Endothelial cell of umbilical vein (primary cell): ENCODE measurements at regions not wholly inside any gene's neighbourhood (a gene's known extent, or its start where the extent isn't known, plus 50 kb on each side); places are given as distances from the start of the nearest gene placed in this dataset.

Experiments
- BruUV-seq: library from RNA; stranded (reverse); fragments of 400-500 nt; replicated peaks from 2 replicates; lab custom pipeline; 2021; lab: Mats Ljungman, UMichigan
- CTCF ChIA-PET: fragments of 300-600, 350-600 bp; sonication (Branson Sonifier 250); formaldehyde crosslinking; loops from one replicate; lab custom pipeline; 2021; ENCODE audit warnings: antibody characterized with exemption, inconsistent platforms; lab: Charles Lee
- POLR2A ChIA-PET: fragments of 300-600, 350-600 bp; sonication (Branson Sonifier 250); formaldehyde crosslinking; loops from one replicate; lab custom pipeline; 2021; ENCODE audit warnings: antibody characterized with exemption, inconsistent platforms; lab: Charles Lee
- DNase-seq: peaks from one replicate; pipeline ENCODE4 v3.0.0-alpha.2; 2011; ENCODE audit warnings: low read depth, low spot score
- FAIRE-seq: peaks from 2 replicates; lab custom pipeline; 2011; peaks lifted over from hg19 to GRCh38; lab: Jason Lieb, UNC
- H2AFZ ChIP-seq: 2 replicates; pipeline ENCODE4 v1.6.0; 2012; ENCODE audit warnings: low read depth, low read length, control low read depth, inconsistent platforms
- H3K27ac ChIP-seq: 2 replicates; pipeline ENCODE4 v1.5.1; 2011; ENCODE audit warnings: low read depth, mild to moderate bottlenecking, control low read depth, low read length, moderate library complexity; ENCODE audit not compliant: insufficient read depth
- H3K27me3 ChIP-seq, 2 experiments: 2 replicates each; pipeline versions ENCODE4 v1.6.0 to v1.6.1; 2011; ENCODE audit warnings: low read length in 2 of 2, mixed read lengths in 1 of 2; ENCODE audit not compliant: control insufficient read depth in 2 of 2, insufficient read depth in 2 of 2
- H3K36me3 ChIP-seq, 2 experiments: 2 replicates in 1 of 2; 3 replicates in 1 of 2; pipeline ENCODE4 v1.5.1; 2011; ENCODE audit warnings: low read length in 2 of 2, mild to moderate bottlenecking in 1 of 2, moderate library complexity in 1 of 2; ENCODE audit not compliant: control insufficient read depth in 2 of 2, insufficient read depth in 2 of 2; ENCODE audit errors: extremely low read depth in 1 of 2
- H3K4me1 ChIP-seq: 3 replicates; pipeline ENCODE4 v1.5.1; 2011; ENCODE audit warnings: mild to moderate bottlenecking, low read length; ENCODE audit not compliant: control insufficient read depth, insufficient read depth; ENCODE audit errors: extremely low read depth
- H3K4me2 ChIP-seq: 2 replicates; pipeline ENCODE4 v1.6.1; 2011; ENCODE audit warnings: low read length, control low read depth, mixed read lengths; ENCODE audit not compliant: insufficient read depth
- H3K4me3 ChIP-seq, 3 experiments: fragments of 200-600 bp in 1 of 3; sonication (generic), shearing (Covaris generic) in 1 of 3; replicated peaks in 1 of 3; 2 replicates each; pipeline ENCODE4 v1.5.1; 2011 to 2016; ENCODE audit warnings: control low read depth in 3 of 3, low read length in 3 of 3, mild to moderate bottlenecking in 2 of 3, inconsistent platforms in 1 of 3, low read depth in 1 of 3, moderate library complexity in 1 of 3; ENCODE audit not compliant: insufficient read depth in 1 of 3
- H3K79me2 ChIP-seq: 2 replicates; pipeline ENCODE4 v1.6.0; 2012; ENCODE audit warnings: low read length, inconsistent platforms; ENCODE audit not compliant: control insufficient read depth, insufficient read depth
- H3K9ac ChIP-seq: replicated peaks from 2 replicates; pipeline ENCODE3; 2011; ENCODE audit warnings: low read length, control low read depth; ENCODE audit not compliant: insufficient read depth; ENCODE audit errors: extremely low read depth
- H3K9me1 ChIP-seq: replicated peaks from 3 replicates; pipeline ENCODE4 v1.6.0; 2011; ENCODE audit warnings: mild to moderate bottlenecking, low read length; ENCODE audit not compliant: control insufficient read depth, insufficient read depth; ENCODE audit errors: extremely low read depth
- H3K9me3 ChIP-seq: replicated peaks from 2 replicates; pipeline ENCODE4 v1.5.1; 2012; ENCODE audit warnings: low read length, inconsistent platforms; ENCODE audit not compliant: control insufficient read depth, insufficient read depth
- H4K20me1 ChIP-seq: replicated peaks from 2 replicates; pipeline ENCODE3; 2011; ENCODE audit warnings: mild to moderate bottlenecking, low read length; ENCODE audit not compliant: control insufficient read depth, insufficient read depth; ENCODE audit errors: extremely low read depth
- CTCF ChIP-seq, 2 donors: IDR thresholded peaks; 1 replicate in 1 of 2; 2 replicates in 1 of 2; pipeline ENCODE4 v1.5.1; 2011; ENCODE audit warnings: low read length in 2 of 2, mild to moderate bottlenecking in 2 of 2, moderate library complexity in 2 of 2, control low read depth in 1 of 2, inconsistent platforms in 1 of 2, low read depth in 1 of 2; ENCODE audit not compliant: insufficient read depth in 1 of 2; ENCODE audit errors: extremely low read depth in 1 of 2
- EZH2 ChIP-seq: IDR thresholded peaks from 2 replicates; pipeline ENCODE4 v1.6.1; 2012; ENCODE audit warnings: borderline replicate concordance, low read depth, mild to moderate bottlenecking, moderate library complexity, low read length, inconsistent platforms; ENCODE audit not compliant: severe bottlenecking
- FOS ChIP-seq: IDR thresholded peaks from 2 replicates; pipeline ENCODE4 v1.6.1; 2011; ENCODE audit warnings: mild to moderate bottlenecking, low read length, moderate library complexity, borderline replicate concordance; ENCODE audit not compliant: insufficient read depth
- GATA2 ChIP-seq: IDR thresholded peaks from 2 replicates; pipeline ENCODE4 v1.7.0; 2011; ENCODE audit warnings: low read depth, mild to moderate bottlenecking, moderate library complexity, mixed read lengths, low read length; ENCODE audit not compliant: insufficient read length, insufficient read depth
- JUN ChIP-seq: IDR thresholded peaks from 2 replicates; pipeline ENCODE4 v1.6.1; 2011; ENCODE audit warnings: borderline replicate concordance, low read depth; ENCODE audit not compliant: insufficient read length, insufficient read depth
- MYC ChIP-seq: IDR thresholded peaks from one replicate; pipeline ENCODE4 v1.6.1; 2011; ENCODE audit warnings: mild to moderate bottlenecking, low read depth, low read length
- POLR2A ChIP-seq: IDR thresholded peaks from 2 replicates; pipeline ENCODE4 v1.6.1; 2012; ENCODE audit warnings: low read depth, mild to moderate bottlenecking, control low read depth, low read length
- POLR2AphosphoS5 ChIP-seq: IDR thresholded peaks from 2 replicates; pipeline ENCODE4 v1.6.1; 2012; ENCODE audit warnings: low read depth, mild to moderate bottlenecking, control low read depth, low read length, moderate library complexity; ENCODE audit not compliant: insufficient read depth
- dilution Hi-C: fragments of 300-500 bp; cut with MboI; formaldehyde crosslinking; loops from one replicate; pipeline ENCODE4 v1.15.0; 2019; ENCODE audit warnings: low sequenced_read_pairs; ENCODE audit not compliant: extremely low pct_ligation_motif_present
- intact Hi-C: fragments of 100-400 bp; cut with micrococcal nuclease; formaldehyde crosslinking; loops from one replicate; pipeline ENCODE4 v1.10.0; 2022
- TF ChIP-seq, protein P1 (sequence below): IDR thresholded peaks from 2 replicates; pipeline ENCODE4 v1.6.1; 2011; ENCODE audit not compliant: insufficient read depth, insufficient read length

GRCh38 chr16:17936766-17937402, 399.7 kb downstream of the NPIPA8 start:
- H4K20me1 ChIP-seq = no peaks in the 10 kb centered on the region

More at GRCh38 chr16:17936766-17937402, 399.7 kb downstream of the NPIPA8 start:
- DNase-seq = no peak
- H3K27me3 ChIP-seq = no peaks in the 10 kb centered on the region
- H3K9me1 ChIP-seq = no peaks in the 10 kb centered on the region
- POLR2A ChIA-PET = no interaction called here
- no peak overlapping the region for H2AFZ ChIP-seq
- peaks cover 4% of the 10 kb centered on the region for H3K9me3 ChIP-seq
- TF ChIP-seq POLR2AphosphoS5 (no peak), FOS (no peak), EZH2 (no peak), CTCF (IDR thresholded peaks at IDR 0.05; ENCODE audit: extremely low read depth in 1 of 2, insufficient read depth in 1 of 2, low read depth in 1 of 2, low read length in 2 of 2) (no peak), POLR2A (no peak), MYC (no peak), JUN (no peak), GATA2 (no peak)
- TF ChIP-seq, protein P1, sequence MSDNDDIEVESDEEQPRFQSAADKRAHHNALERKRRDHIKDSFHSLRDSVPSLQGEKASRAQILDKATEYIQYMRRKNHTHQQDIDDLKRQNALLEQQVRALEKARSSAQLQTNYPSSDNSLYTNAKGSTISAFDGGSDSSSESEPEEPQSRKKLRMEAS = no peak
- no peaks in the 10 kb centered on the region for H3K36me3 ChIP-seq
- CTCF ChIA-PET = no interaction called here
- BruUV-seq = no TSS peak
- no peaks in the 10 kb centered on the region for H3K79me2 ChIP-seq
- dilution Hi-C loops = no loop called here
- H3K27ac ChIP-seq = no peak overlapping the region
- intact Hi-C loops = no loop called here
- no peak for FAIRE-seq
- no peak overlapping the region for H3K4me2 ChIP-seq
- no peak overlapping the region for H3K4me3 ChIP-seq
- H3K4me1 ChIP-seq = no peaks in the 10 kb centered on the region
- no peak overlapping the region for H3K9ac ChIP-seq
